ENCODE measurements at regions not wholly inside any gene's neighbourhood (a gene's known extent, or its start where the extent isn't known, plus 50 kb on each side); places are given as distances from the start of the nearest gene placed in this dataset.

DNA sequence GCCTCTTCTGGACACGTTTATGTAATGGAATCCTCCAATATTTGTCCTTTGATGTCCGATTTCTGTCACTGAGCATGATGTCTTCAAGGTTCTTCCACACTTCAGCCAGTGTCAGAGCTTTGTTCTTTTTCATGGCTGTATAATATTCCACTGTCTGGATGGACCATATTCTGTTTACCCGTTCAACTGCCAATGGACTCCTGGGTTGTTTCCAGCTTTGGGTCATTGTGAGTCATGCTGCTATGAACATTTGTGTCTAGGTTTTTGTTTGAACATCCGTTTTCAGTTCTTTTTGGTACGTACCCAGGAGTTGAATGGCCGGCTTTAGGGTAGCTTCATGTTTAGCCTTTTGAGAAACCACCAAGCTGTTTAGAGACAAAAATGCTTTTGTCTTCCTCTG is 93.2 kb downstream of the SHOX start:
- Histone ChIP-seq H4K20me1 (ENCODE audit: insufficient read depth, low read length) (no peaks in the 10 kb centered on the region), H3K4me1 (ENCODE audit: control insufficient read depth, insufficient read depth, low read length) (no peaks in the 10 kb centered on the region), H3K4me2 (ENCODE audit: low read depth, low read length) (no peak overlapping the region), H2AK9ac (replicated peaks; ENCODE audit: low read depth, low read length, poor library complexity) (no peak overlapping the region), H3K9ac (ENCODE audit: low read depth, low read length) (no peak overlapping the region), H2AFZ (replicated peaks; ENCODE audit: low read length, poor library complexity) (no peak overlapping the region), H3K4ac (ENCODE audit: low read depth, low read length) (no peak overlapping the region), H3K18ac (ENCODE audit: low read depth, low read length) (no peak overlapping the region), H4K5ac (ENCODE audit: low read depth, low read length) (no peak overlapping the region), H3K56ac (ENCODE audit: extremely low read depth, insufficient read depth, low read length) (no peak overlapping the region), H3K27ac (ENCODE audit: insufficient read depth, low read length) (no peak overlapping the region), H2BK15ac (ENCODE audit: low read depth, low read length) (no peak overlapping the region), H2AK5ac (ENCODE audit: low read depth, low read length) (no peak overlapping the region), H3K23ac (ENCODE audit: low read depth, low read length) (no peak overlapping the region), H3K79me1 (ENCODE audit: low read depth in 1 of 2, low read length in 2 of 2) (no peaks in the 10 kb centered on the region), H3K27me3 (ENCODE audit: control insufficient read depth, insufficient read depth, low read length) (no peaks in the 10 kb centered on the region), H3K36me3 (ENCODE audit: control insufficient read depth, insufficient read depth, low read length) (no peaks in the 10 kb centered on the region), H3K14ac (replicated peaks; ENCODE audit: low read depth, low read length) (no peak overlapping the region), H3K9me1 (ENCODE audit: insufficient read depth, low read length) (no peaks in the 10 kb centered on the region), H3K4me3 (ENCODE audit: insufficient read depth, low read depth, low read length) (no peak overlapping the region), H2BK5ac (ENCODE audit: low read depth, low read length, poor library complexity, severe bottlenecking) (no peak overlapping the region), H2BK20ac (ENCODE audit: low read depth, low read length) (no peak overlapping the region), H4K8ac (ENCODE audit: low read depth in 2 of 2, low read length in 2 of 2) (no peak overlapping the region), H4K91ac (ENCODE audit: insufficient read depth, low read depth, low read length) (no peak overlapping the region), H3K9me3 (ENCODE audit: control insufficient read depth, insufficient read depth, low read length) (peaks cover 26% of the 10 kb centered on the region; the same call in 1 of the 2 replicates), H2BK120ac (ENCODE audit: low read depth, low read length) (no peak overlapping the region)
- 82% methylated on average over 3 of the region's 6 CpGs; no CpG with 5 or more reads in 1 of the 2 experiments for WGBS, 2 experiments (ENCODE audit: extremely low coverage in 2 of 2, insufficient read length in 1 of 2)
- POLR2A ChIA-PET (ENCODE audit: unreplicated experiment) = no interaction called here
- BruUV-seq (replicated peaks) = no TSS peak
- TF ChIP-seq FOS (IDR thresholded peaks at IDR 0.05; ENCODE audit: low read depth, low read length) = no peak
- no peak for TF ChIP-seq NFE2L2 (IDR thresholded peaks at IDR 0.05; ENCODE audit: low read depth, low read length)
- no peak for TF ChIP-seq CHD1 (IDR thresholded peaks at IDR 0.05; ENCODE audit: low read depth, low read length)
- no peak for TF ChIP-seq MXI1 (IDR thresholded peaks at IDR 0.05; ENCODE audit: borderline replicate concordance, low read depth, low read length)
- TF ChIP-seq SMC3 (IDR thresholded peaks at IDR 0.05; ENCODE audit: low read depth, low read length) = no peak
- intact Hi-C loops (cut with micrococcal nuclease) (no loop called here), dilution Hi-C loops (cut with HindIII; ENCODE audit: low sequenced_read_pairs, unreplicated experiment) (no loop called here), in situ Hi-C loops (cut with MboI; ENCODE audit: low sequenced_read_pairs) (no loop called here)
- ATAC-seq (ENCODE audit: low read depth) = no peak
- CTCF ChIA-PET = no interaction called here
- no peak for DNase-seq
